Sciatic nerve (tissue), 2 donors: ENCODE measurements at regions not wholly inside any gene's neighbourhood (a gene's known extent, or its start where the extent isn't known, plus 50 kb on each side); places are given as distances from the start of the nearest gene placed in this dataset.

Experiments
- ATAC-seq: fragments of 200-7000 bp; cut with Tn5 transposase; one replicate; pipeline ENCODE4 v1.9.1; 2020; ENCODE audit warnings: mild to moderate bottlenecking, moderate library complexity
- DNase-seq: peaks from one replicate; pipeline ENCODE4 v3.0.0-alpha.2; 2020; ENCODE audit warnings: low spot score
- intact Hi-C: fragments of 100-400 bp; cut with DNase I; formaldehyde crosslinking; loops from one replicate; pipeline ENCODE4 v1.14.2; 2022
- donor health status: DM: no; HTN: no; CAD: no.
- donor health status: DM: no; HTN: no; CAD: no.

GRCh38 chr9:119114681-119115080 lies 254.6 kb downstream of the BRINP1 start:
- DNase-seq (no peak), ATAC-seq (no peak)
- intact Hi-C loops = no loop called here
